ENCODE measurements at regions not wholly inside any gene's neighbourhood (a gene's known extent, or its start where the extent isn't known, plus 50 kb on each side); places are given as distances from the start of the nearest gene placed in this dataset.

DNA sequence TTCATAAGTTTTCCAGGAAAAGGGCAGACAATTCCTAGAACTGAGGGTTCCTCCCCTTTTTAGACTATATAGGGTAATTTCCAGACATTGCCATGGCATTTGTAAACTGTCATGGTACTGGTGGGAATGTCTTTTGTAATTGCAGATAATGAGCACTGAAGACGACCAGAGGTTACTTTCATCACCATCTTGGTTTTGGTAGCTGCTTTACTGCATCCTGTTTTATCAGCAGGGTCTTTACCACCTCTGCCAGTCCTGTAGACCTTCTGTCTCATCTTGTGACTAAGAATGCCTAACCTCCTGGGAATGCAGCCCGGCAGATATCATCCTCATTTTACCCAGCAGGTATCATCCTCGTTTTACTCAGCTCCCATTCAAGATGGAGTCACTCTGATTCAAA is 583.9 kb upstream of the KLHL29 start:
- TF ChIP-seq FOSL2 (IDR thresholded peaks at IDR 0.05) (no peak), FOSL2 (CRISPR knock-in tag; IDR thresholded peaks at IDR 0.05) (no peak), RCOR1 (IDR thresholded peaks at IDR 0.05; ENCODE audit: low read depth, low read length) (no peak), EP300 (IDR thresholded peaks at IDR 0.05) (no peak), JUN (IDR thresholded peaks at IDR 0.05) (no peak), CEBPB (IDR thresholded peaks at IDR 0.05) (no peak)
- TF ChIP-seq, protein P1, sequence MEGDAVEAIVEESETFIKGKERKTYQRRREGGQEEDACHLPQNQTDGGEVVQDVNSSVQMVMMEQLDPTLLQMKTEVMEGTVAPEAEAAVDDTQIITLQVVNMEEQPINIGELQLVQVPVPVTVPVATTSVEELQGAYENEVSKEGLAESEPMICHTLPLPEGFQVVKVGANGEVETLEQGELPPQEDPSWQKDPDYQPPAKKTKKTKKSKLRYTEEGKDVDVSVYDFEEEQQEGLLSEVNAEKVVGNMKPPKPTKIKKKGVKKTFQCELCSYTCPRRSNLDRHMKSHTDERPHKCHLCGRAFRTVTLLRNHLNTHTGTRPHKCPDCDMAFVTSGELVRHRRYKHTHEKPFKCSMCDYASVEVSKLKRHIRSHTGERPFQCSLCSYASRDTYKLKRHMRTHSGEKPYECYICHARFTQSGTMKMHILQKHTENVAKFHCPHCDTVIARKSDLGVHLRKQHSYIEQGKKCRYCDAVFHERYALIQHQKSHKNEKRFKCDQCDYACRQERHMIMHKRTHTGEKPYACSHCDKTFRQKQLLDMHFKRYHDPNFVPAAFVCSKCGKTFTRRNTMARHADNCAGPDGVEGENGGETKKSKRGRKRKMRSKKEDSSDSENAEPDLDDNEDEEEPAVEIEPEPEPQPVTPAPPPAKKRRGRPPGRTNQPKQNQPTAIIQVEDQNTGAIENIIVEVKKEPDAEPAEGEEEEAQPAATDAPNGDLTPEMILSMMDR (IDR thresholded peaks at IDR 0.05) = no peak
- TF ChIP-seq, protein P2, sequence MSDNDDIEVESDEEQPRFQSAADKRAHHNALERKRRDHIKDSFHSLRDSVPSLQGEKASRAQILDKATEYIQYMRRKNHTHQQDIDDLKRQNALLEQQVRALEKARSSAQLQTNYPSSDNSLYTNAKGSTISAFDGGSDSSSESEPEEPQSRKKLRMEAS (IDR thresholded peaks at IDR 0.05) = no peak
